NB4 (cell line): ENCODE measurements at regions not wholly inside any gene's neighbourhood (a gene's known extent, or its start where the extent isn't known, plus 50 kb on each side); places are given as distances from the start of the nearest gene placed in this dataset.

Source experiments
- POLR2A ChIP-seq: IDR thresholded peaks from 2 replicates; pipeline ENCODE4 v1.6.1; 2011; ENCODE audit warnings: mild to moderate bottlenecking; ENCODE audit not compliant: insufficient read length; ENCODE audit errors: extremely low read depth
- TF ChIP-seq, protein P1 (sequence below): IDR thresholded peaks from one replicate; pipeline ENCODE4 v1.5.1; 2012; ENCODE audit warnings: low read depth, low read length

DNA sequence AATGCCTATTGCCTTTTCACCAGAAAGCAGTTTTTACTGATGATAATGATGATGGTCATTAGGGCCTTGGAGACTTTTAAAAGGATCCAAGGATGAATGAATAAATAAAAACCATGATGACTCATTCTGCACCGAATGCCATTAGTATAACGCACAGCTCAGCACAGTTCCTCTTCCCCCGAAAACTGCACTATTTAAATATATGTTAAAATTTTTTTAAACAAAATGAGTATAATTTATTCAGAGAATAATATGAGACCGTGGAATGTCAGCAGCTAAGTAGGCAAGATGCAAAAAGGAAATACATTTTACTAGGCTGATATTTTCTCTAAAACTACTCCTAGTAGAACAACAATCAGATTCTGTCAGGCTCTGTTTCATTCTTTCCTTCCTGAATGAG is 83.4 kb upstream of the NANOGP8 start:
- TF ChIP-seq, protein P1, sequence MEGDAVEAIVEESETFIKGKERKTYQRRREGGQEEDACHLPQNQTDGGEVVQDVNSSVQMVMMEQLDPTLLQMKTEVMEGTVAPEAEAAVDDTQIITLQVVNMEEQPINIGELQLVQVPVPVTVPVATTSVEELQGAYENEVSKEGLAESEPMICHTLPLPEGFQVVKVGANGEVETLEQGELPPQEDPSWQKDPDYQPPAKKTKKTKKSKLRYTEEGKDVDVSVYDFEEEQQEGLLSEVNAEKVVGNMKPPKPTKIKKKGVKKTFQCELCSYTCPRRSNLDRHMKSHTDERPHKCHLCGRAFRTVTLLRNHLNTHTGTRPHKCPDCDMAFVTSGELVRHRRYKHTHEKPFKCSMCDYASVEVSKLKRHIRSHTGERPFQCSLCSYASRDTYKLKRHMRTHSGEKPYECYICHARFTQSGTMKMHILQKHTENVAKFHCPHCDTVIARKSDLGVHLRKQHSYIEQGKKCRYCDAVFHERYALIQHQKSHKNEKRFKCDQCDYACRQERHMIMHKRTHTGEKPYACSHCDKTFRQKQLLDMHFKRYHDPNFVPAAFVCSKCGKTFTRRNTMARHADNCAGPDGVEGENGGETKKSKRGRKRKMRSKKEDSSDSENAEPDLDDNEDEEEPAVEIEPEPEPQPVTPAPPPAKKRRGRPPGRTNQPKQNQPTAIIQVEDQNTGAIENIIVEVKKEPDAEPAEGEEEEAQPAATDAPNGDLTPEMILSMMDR: no peak
- TF ChIP-seq POLR2A: no peak
